Fibroblast of lung (primary cell): ENCODE measurements at regions not wholly inside any gene's neighbourhood (a gene's known extent, or its start where the extent isn't known, plus 50 kb on each side); places are given as distances from the start of the nearest gene placed in this dataset.
A peak's percentile ranks its signal among the peaks of the same experiment; 100 is the strongest.

Experiments used
- DNase-seq, 2 donors: peaks; one replicate each; pipeline versions ENCODE4 v3.0.0 to v3.0.0-alpha.2; 2010; ENCODE audit warnings: low read depth in 2 of 2
- H2AFZ ChIP-seq: 2 replicates; pipeline ENCODE4 v1.5.1; 2012; ENCODE audit warnings: low read length, control low read depth, inconsistent platforms
- H3K27ac ChIP-seq: 2 replicates; pipeline ENCODE4 v1.5.1; 2011; ENCODE audit warnings: low read length, control low read depth; ENCODE audit not compliant: insufficient read depth
- H3K27me3 ChIP-seq: 2 replicates; pipeline ENCODE4 v1.5.1; 2011; ENCODE audit warnings: mild to moderate bottlenecking, low read length; ENCODE audit not compliant: control insufficient read depth, insufficient read depth
- H3K36me3 ChIP-seq: 2 replicates; pipeline ENCODE4 v1.5.1; 2011; ENCODE audit warnings: low read length; ENCODE audit not compliant: control insufficient read depth, insufficient read depth
- H3K4me1 ChIP-seq: 2 replicates; pipeline ENCODE4 v1.5.1; 2011; ENCODE audit warnings: low read length; ENCODE audit not compliant: control insufficient read depth, insufficient read depth; ENCODE audit errors: extremely low read depth
- H3K4me2 ChIP-seq: 2 replicates; pipeline ENCODE4 v1.5.1; 2011; ENCODE audit warnings: low read length, control low read depth; ENCODE audit not compliant: insufficient read depth; ENCODE audit errors: extremely low read depth
- H3K4me3 ChIP-seq, 4 experiments: fragments of 200-600 bp in 1 of 4; sonication (generic) in 1 of 4; replicated peaks in 1 of 4; 2 replicates each; pipeline ENCODE4 v1.5.1; 2011 to 2016; ENCODE audit warnings: low read length in 4 of 4, low read depth in 3 of 4, mild to moderate bottlenecking in 3 of 4, control low read depth in 2 of 4, inconsistent platforms in 1 of 4, mixed read lengths in 1 of 4; ENCODE audit not compliant: insufficient read depth in 1 of 4; ENCODE audit errors: control extremely low read depth in 1 of 4
- H3K79me2 ChIP-seq: 2 replicates; pipeline ENCODE4 v1.5.1; 2012; ENCODE audit warnings: mild to moderate bottlenecking, low read length, inconsistent platforms; ENCODE audit not compliant: control insufficient read depth, insufficient read depth
- H3K9ac ChIP-seq: 2 replicates; pipeline ENCODE4 v1.5.1; 2011; ENCODE audit warnings: mild to moderate bottlenecking, low read length, control low read depth; ENCODE audit not compliant: insufficient read depth
- H3K9me3 ChIP-seq: 2 replicates; pipeline ENCODE4 v1.5.1; 2012; ENCODE audit warnings: low read depth, low read length; ENCODE audit not compliant: control insufficient read depth, insufficient read depth
- H4K20me1 ChIP-seq: 2 replicates; pipeline ENCODE4 v1.5.1; 2011; ENCODE audit warnings: low read length; ENCODE audit not compliant: control insufficient read depth, insufficient read depth; ENCODE audit errors: extremely low read depth
- CTCF ChIP-seq, 2 donors: IDR thresholded peaks in 1 of 2; conservative IDR thresholded peaks in 1 of 2; 1 replicate in 1 of 2; 2 replicates in 1 of 2; pipeline ENCODE4 v1.5.1; 2011 to 2012; ENCODE audit warnings: low read length in 2 of 2, control low read depth in 1 of 2, inconsistent platforms in 1 of 2, low read depth in 1 of 2, mild to moderate bottlenecking in 1 of 2
- EZH2 ChIP-seq: IDR thresholded peaks from 2 replicates; pipeline ENCODE4 v1.5.1; 2012; ENCODE audit warnings: low read length, control low read depth, mild to moderate bottlenecking; ENCODE audit errors: missing control alignments

- TF ChIP-seq CTCF (conservative IDR thresholded peaks at IDR 0.05 in 1 of 2, IDR thresholded peaks at IDR 0.05 in 1 of 2; ENCODE audit: low read depth in 1 of 2, low read length in 2 of 2) (no peak), EZH2 (no peak)
- no peaks in the 10 kb centered on the region for H3K36me3 ChIP-seq
- H3K27me3 ChIP-seq = no peaks in the 10 kb centered on the region
- no peak overlapping the region for H2AFZ ChIP-seq
- no peak overlapping the region for H3K9ac ChIP-seq
- no peaks in the 10 kb centered on the region for H3K9me3 ChIP-seq
- no peaks in the 10 kb centered on the region for H3K79me2 ChIP-seq
- H3K4me3 ChIP-seq = no peak overlapping the region
- H3K27ac ChIP-seq = no peak overlapping the region
- DNase-seq = peak; percentile 21 to 70
- H3K4me1 ChIP-seq = no peaks in the 10 kb centered on the region
- H4K20me1 ChIP-seq = no peaks in the 10 kb centered on the region
- no peak overlapping the region for H3K4me2 ChIP-seq
These were observed 180.1 kb downstream of the DHX15 start for GRCh38 chr4:24404281-24404680.

GRCh38 chr4:24403265-24403664 is 181.1 kb downstream of the DHX15 start:
- Histone ChIP-seq H4K20me1 (no peaks in the 10 kb centered on the region), H3K27me3 (no peaks in the 10 kb centered on the region), H3K4me1 (no peaks in the 10 kb centered on the region), H2AFZ (no peak overlapping the region), H3K36me3 (no peaks in the 10 kb centered on the region), H3K79me2 (no peaks in the 10 kb centered on the region), H3K4me2 (no peak overlapping the region), H3K27ac (no peak overlapping the region), H3K4me3 (no peak overlapping the region), H3K9me3 (no peaks in the 10 kb centered on the region), H3K9ac (no peak overlapping the region)
- no peak for DNase-seq
- TF ChIP-seq EZH2 (no peak), CTCF (conservative IDR thresholded peaks at IDR 0.05 in 1 of 2, IDR thresholded peaks at IDR 0.05 in 1 of 2; ENCODE audit: low read depth in 1 of 2, low read length in 2 of 2) (no peak)

- H3K27me3 ChIP-seq = no peaks in the 10 kb centered on the region
- no peak overlapping the region for H3K4me2 ChIP-seq
- no peaks in the 10 kb centered on the region for H3K9me3 ChIP-seq
- H3K4me3 ChIP-seq = no peak overlapping the region
- H3K9ac ChIP-seq = no peak overlapping the region
- H4K20me1 ChIP-seq = no peaks in the 10 kb centered on the region
- no peak for TF ChIP-seq EZH2
- H2AFZ ChIP-seq = no peak overlapping the region
- H3K27ac ChIP-seq = no peak overlapping the region
- DNase-seq = no peak
- H3K36me3 ChIP-seq = no peaks in the 10 kb centered on the region
- no peaks in the 10 kb centered on the region for H3K79me2 ChIP-seq
- H3K4me1 ChIP-seq = no peaks in the 10 kb centered on the region
These were observed 183.8 kb downstream of the DHX15 start for GRCh38 chr4:24400537-24400936.
